ENCODE measurements at regions not wholly inside any gene's neighbourhood (a gene's known extent, or its start where the extent isn't known, plus 50 kb on each side); places are given as distances from the start of the nearest gene placed in this dataset.

GRCh38 chr11:134565343-134565891 lies 153.4 kb upstream of the B3GAT1 start:
- Histone ChIP-seq H3K9ac (ENCODE audit: low read length) (no peak overlapping the region), H3K27me3 (ENCODE audit: low read depth, low read length) (peaks cover 8% of the 10 kb centered on the region), H3K4me1 (ENCODE audit: low read length) (peaks cover 5% of the 10 kb centered on the region), H3K9me3 (ENCODE audit: insufficient read depth, low read length) (no peaks in the 10 kb centered on the region), H4K20me1 (ENCODE audit: insufficient read depth, low read length) (no peaks in the 10 kb centered on the region), H2AFZ (ENCODE audit: low read depth, low read length) (no peak overlapping the region), H3K4me2 (ENCODE audit: low read length) (no peak overlapping the region), H3K79me2 (ENCODE audit: low read length) (no peaks in the 10 kb centered on the region), H3K27ac (ENCODE audit: low read length) (no peak overlapping the region), H3K36me3 (replicated peaks; ENCODE audit: low read depth, low read length) (no peaks in the 10 kb centered on the region), H3K4me3 (ENCODE audit: low read length) (no peak overlapping the region)
- no peak for TF ChIP-seq CTCF (IDR thresholded peaks at IDR 0.05; ENCODE audit: low read depth, low read length)
- TF ChIP-seq EZH2phosphoT487 (IDR thresholded peaks at IDR 0.05; ENCODE audit: low read depth), result no peak

GRCh38 chr11:134564472-134565200 lies 152.6 kb upstream of the B3GAT1 start:
- H4K20me1 ChIP-seq (ENCODE audit: insufficient read depth, low read length), result no peaks in the 10 kb centered on the region
- no peak overlapping the region for H3K9ac ChIP-seq (ENCODE audit: low read length)
- peaks cover 13% of the 10 kb centered on the region for H3K4me1 ChIP-seq (ENCODE audit: low read length)
- no peak overlapping the region for H2AFZ ChIP-seq (ENCODE audit: low read depth, low read length)
- no peaks in the 10 kb centered on the region for H3K36me3 ChIP-seq (replicated peaks; ENCODE audit: low read depth, low read length)
- H3K4me2 ChIP-seq (ENCODE audit: low read length), result no peak overlapping the region
- no peak overlapping the region for H3K27ac ChIP-seq (ENCODE audit: low read length)
- no peak overlapping the region for H3K4me3 ChIP-seq (ENCODE audit: low read length)
- no peaks in the 10 kb centered on the region for H3K79me2 ChIP-seq (ENCODE audit: low read length)
- TF ChIP-seq CTCF (IDR thresholded peaks at IDR 0.05; ENCODE audit: low read depth, low read length), result no peak
- TF ChIP-seq EZH2phosphoT487 (IDR thresholded peaks at IDR 0.05; ENCODE audit: low read depth), result no peak
- no peaks in the 10 kb centered on the region for H3K9me3 ChIP-seq (ENCODE audit: insufficient read depth, low read length)
- H3K27me3 ChIP-seq (ENCODE audit: low read depth, low read length), result peaks cover 8% of the 10 kb centered on the region

- no peak overlapping the region for H3K27ac ChIP-seq (ENCODE audit: low read length)
- no peaks in the 10 kb centered on the region for H3K79me2 ChIP-seq (ENCODE audit: low read length)
- no peaks in the 10 kb centered on the region for H3K36me3 ChIP-seq (replicated peaks; ENCODE audit: low read depth, low read length)
- no peak overlapping the region for H2AFZ ChIP-seq (ENCODE audit: low read depth, low read length)
- H3K4me2 ChIP-seq (ENCODE audit: low read length), result no peak overlapping the region
- H3K9ac ChIP-seq (ENCODE audit: low read length), result no peak overlapping the region
- no peaks in the 10 kb centered on the region for H3K9me3 ChIP-seq (ENCODE audit: insufficient read depth, low read length)
- no peak overlapping the region for H3K4me3 ChIP-seq (ENCODE audit: low read length)
- peaks cover 20% of the 10 kb centered on the region for H3K4me1 ChIP-seq (ENCODE audit: low read length)
- H4K20me1 ChIP-seq (ENCODE audit: insufficient read depth, low read length), result no peaks in the 10 kb centered on the region
- H3K27me3 ChIP-seq (ENCODE audit: low read depth, low read length), result peaks cover 18% of the 10 kb centered on the region
- TF ChIP-seq CTCF (IDR thresholded peaks at IDR 0.05; ENCODE audit: low read depth, low read length), result no peak
- no peak for TF ChIP-seq EZH2phosphoT487 (IDR thresholded peaks at IDR 0.05; ENCODE audit: low read depth)
These were observed 151.0 kb upstream of the B3GAT1 start for GRCh38 chr11:134562941-134563471.

- Histone ChIP-seq H2AFZ (ENCODE audit: low read depth, low read length) (no peak overlapping the region), H3K9ac (ENCODE audit: low read length) (no peak overlapping the region), H3K4me2 (ENCODE audit: low read length) (no peak overlapping the region), H3K27ac (ENCODE audit: low read length) (no peak overlapping the region), H3K4me1 (ENCODE audit: low read length) (peaks cover 20% of the 10 kb centered on the region), H3K4me3 (ENCODE audit: low read length) (no peak overlapping the region), H3K9me3 (ENCODE audit: insufficient read depth, low read length) (no peaks in the 10 kb centered on the region), H3K79me2 (ENCODE audit: low read length) (no peaks in the 10 kb centered on the region), H3K27me3 (ENCODE audit: low read depth, low read length) (peaks cover 20% of the 10 kb centered on the region), H3K36me3 (replicated peaks; ENCODE audit: low read depth, low read length) (no peaks in the 10 kb centered on the region), H4K20me1 (ENCODE audit: insufficient read depth, low read length) (no peaks in the 10 kb centered on the region)
- no peak for TF ChIP-seq CTCF (IDR thresholded peaks at IDR 0.05; ENCODE audit: low read depth, low read length)
- no peak for TF ChIP-seq EZH2phosphoT487 (IDR thresholded peaks at IDR 0.05; ENCODE audit: low read depth)
These were observed 150.2 kb upstream of the B3GAT1 start for GRCh38 chr11:134562196-134562595.
